PC-3 (cell line): ENCODE measurements at regions not wholly inside any gene's neighbourhood (a gene's known extent, or its start where the extent isn't known, plus 50 kb on each side); places are given as distances from the start of the nearest gene placed in this dataset.

Source experiments
- ATAC-seq: fragments of 200-7000 bp; cut with Tn5 transposase; 2 replicates; pipeline ENCODE4 v1.9.1; 2020; ENCODE audit warnings: mild to moderate bottlenecking, moderate library complexity
- BruUV-seq: library from RNA; stranded (reverse); fragments of 400-500 nt; replicated peaks from 2 replicates; lab custom pipeline; 2021; lab: Mats Ljungman, UMichigan
- CTCF ChIA-PET: fragments of 300-600 bp; sonication (Branson Sonifier 250); formaldehyde crosslinking; loops from one replicate; lab custom pipeline; 2022; ENCODE audit warnings: antibody characterized with exemption; lab: Charles Lee
- POLR2A ChIA-PET: fragments of 300-600 bp; sonication (Branson Sonifier 250); formaldehyde crosslinking; loops from one replicate; lab custom pipeline; 2022; ENCODE audit warnings: antibody characterized with exemption; ENCODE audit not compliant: unreplicated experiment; lab: Charles Lee
- DNase-seq: peaks from one replicate; pipeline ENCODE4 v3.0.0-alpha.2; 2015
- H2AFZ ChIP-seq: fragments of 300-600 bp; sonication (generic); 2 replicates; pipeline ENCODE4 v1.6.0; 2016; ENCODE audit warnings: antibody characterized with exemption, low read length
- H3F3A ChIP-seq: fragments of 300-600 bp; sonication (generic); one replicate; pipeline ENCODE4 v1.6.0; 2017; ENCODE audit warnings: antibody characterized with exemption, low read length, control low read depth, mild to moderate bottlenecking; ENCODE audit not compliant: unreplicated experiment
- H3K27ac ChIP-seq: fragments of 300-600 bp; sonication (generic); 2 replicates; pipeline ENCODE4 v1.5.1; 2016; ENCODE audit warnings: mild to moderate bottlenecking, low read length
- H3K27me3 ChIP-seq: fragments of 300-600 bp; sonication (generic); 2 replicates; pipeline ENCODE4 v1.6.1; 2016; ENCODE audit warnings: low read length, mixed read lengths
- H3K36me3 ChIP-seq: fragments of 300-600 bp; sonication (generic); 2 replicates; pipeline ENCODE4 v1.6.1; 2016; ENCODE audit warnings: low read depth, mixed run types, low read length, mixed read lengths
- H3K4me1 ChIP-seq: fragments of 300-600 bp; sonication (generic); 2 replicates; pipeline ENCODE4 v1.5.1; 2016; ENCODE audit warnings: low read length; ENCODE audit not compliant: insufficient read depth
- H3K4me2 ChIP-seq: fragments of 300-600 bp; sonication (generic); 2 replicates; pipeline ENCODE4 v1.6.0; 2016; ENCODE audit warnings: low read length
- H3K4me3 ChIP-seq: fragments of 300-600 bp; sonication (generic); 2 replicates; pipeline ENCODE4 v1.5.1; 2016; ENCODE audit warnings: mild to moderate bottlenecking, low read length, mixed read lengths
- H3K79me2 ChIP-seq: fragments of 300-600 bp; sonication (generic); 2 replicates; pipeline ENCODE4 v1.6.1; 2017; ENCODE audit warnings: low read length, mixed read lengths
- H3K9ac ChIP-seq: fragments of 300-600 bp; sonication (generic); 2 replicates; pipeline ENCODE4 v1.6.0; 2016; ENCODE audit warnings: mild to moderate bottlenecking, low read length
- H3K9me2 ChIP-seq: fragments of 300-600 bp; sonication (generic); replicated peaks from 2 replicates; pipeline ENCODE4 v1.6.1; 2016; ENCODE audit warnings: mixed run types, low read length, mixed read lengths
- H3K9me3 ChIP-seq: fragments of 300-600 bp; sonication (generic); 2 replicates; pipeline ENCODE4 v1.6.1; 2016; ENCODE audit warnings: low read length, mixed read lengths
- H4K20me1 ChIP-seq: fragments of 300-600 bp; sonication (generic); 2 replicates; pipeline ENCODE4 v1.6.1; 2016; ENCODE audit warnings: low read length, mixed read lengths
- CTCF ChIP-seq: fragments of 300-600 bp; sonication (generic); conservative IDR thresholded peaks from 2 replicates; pipeline ENCODE4 v1.5.1; 2017; ENCODE audit warnings: antibody characterized with exemption, low read depth, mild to moderate bottlenecking, low read length
- EZH2 ChIP-seq: fragments of 300-600 bp; sonication (generic); IDR thresholded peaks from one replicate; pipeline ENCODE4 v1.6.1; 2017; ENCODE audit warnings: antibody characterized with exemption, mild to moderate bottlenecking, low read length; ENCODE audit not compliant: unreplicated experiment
- EZH2phosphoT487 ChIP-seq: fragments of 300-600 bp; sonication (generic); IDR thresholded peaks from 2 replicates; pipeline ENCODE4 v1.6.1; 2018; ENCODE audit warnings: mild to moderate bottlenecking, antibody characterized with exemption, low read length, borderline replicate concordance
- intact Hi-C: fragments of 100-400 bp; cut with micrococcal nuclease; formaldehyde crosslinking; loops from 2 replicates; pipeline ENCODE4 v1.9.0; 2023

- no TSS peak for BruUV-seq
- POLR2A ChIA-PET: no interaction called here
- no peaks in the 10 kb centered on the region for H4K20me1 ChIP-seq
- no peaks in the 10 kb centered on the region for H3K79me2 ChIP-seq
- no peak overlapping the region for H3K4me2 ChIP-seq
- TF ChIP-seq EZH2 (no peak), EZH2phosphoT487 (no peak), CTCF (no peak)
- H3K4me1 ChIP-seq: peaks cover 13% of the 10 kb centered on the region; the same call in 1 of the 2 replicates
- no peaks in the 10 kb centered on the region for H3K9me2 ChIP-seq
- H3K4me3 ChIP-seq: no peak overlapping the region
- ATAC-seq (no peak), DNase-seq (no peak)
- no peak overlapping the region for H3K9ac ChIP-seq
- H3K27ac ChIP-seq: no peak overlapping the region
- H3F3A ChIP-seq: no peaks in the 10 kb centered on the region
- H3K27me3 ChIP-seq: peaks cover 25% of the 10 kb centered on the region
- CTCF ChIA-PET: no interaction called here
- no peaks in the 10 kb centered on the region for H3K9me3 ChIP-seq
- intact Hi-C loops: no loop called here
- no peaks in the 10 kb centered on the region for H3K36me3 ChIP-seq
- H2AFZ ChIP-seq: no peak overlapping the region
Measured at GRCh38 chr2:239469106-239469960, 68.5 kb upstream of the HDAC4 start.

GRCh38 chr2:239468491-239469105 is 67.8 kb upstream of the HDAC4 start:
- no peak for DNase-seq
- H3K4me1 ChIP-seq: peaks cover 13% of the 10 kb centered on the region; the same call in 1 of the 2 replicates
- intact Hi-C loops: no loop called here
- no peaks in the 10 kb centered on the region for H3K9me2 ChIP-seq
- H3K4me2 ChIP-seq: no peak overlapping the region
- no peaks in the 10 kb centered on the region for H3F3A ChIP-seq
- H3K9me3 ChIP-seq: no peaks in the 10 kb centered on the region
- H2AFZ ChIP-seq: no peak overlapping the region
- ATAC-seq: no peak
- BruUV-seq: no TSS peak
- H3K27me3 ChIP-seq: peaks cover 24% of the 10 kb centered on the region
- H3K9ac ChIP-seq: no peak overlapping the region
- H3K36me3 ChIP-seq: no peaks in the 10 kb centered on the region
- no peak for TF ChIP-seq EZH2phosphoT487
- TF ChIP-seq CTCF: no peak
- TF ChIP-seq EZH2: no peak
- H3K79me2 ChIP-seq: no peaks in the 10 kb centered on the region
- no peak overlapping the region for H3K27ac ChIP-seq
- ChIA-PET CTCF (no interaction called here), POLR2A (no interaction called here)
- no peak overlapping the region for H3K4me3 ChIP-seq
- H4K20me1 ChIP-seq: no peaks in the 10 kb centered on the region
